Activated CD8-positive, alpha-beta T cell treated with anti-CD3 and anti-CD28 coated beads for 36 hours (primary cell): ENCODE measurements at regions not wholly inside any gene's neighbourhood (a gene's known extent, or its start where the extent isn't known, plus 50 kb on each side); places are given as distances from the start of the nearest gene placed in this dataset.

Experiments
- ATAC-seq: fragments of 200-7000 bp; cut with Tn5 transposase; one replicate; pipeline ENCODE4 v1.10.0; 2021; ENCODE audit warnings: mild to moderate bottlenecking, moderate library complexity
- CTCF ChIA-PET: fragments of 350-600 bp; sonication (Branson Sonifier 250); formaldehyde crosslinking; loops from one replicate; lab custom pipeline; 2021; ENCODE audit warnings: antibody characterized with exemption; lab: Charles Lee
- POLR2A ChIA-PET: fragments of 350-600 bp; sonication (Branson Sonifier 250); formaldehyde crosslinking; loops from one replicate; lab custom pipeline; 2021; ENCODE audit warnings: antibody characterized with exemption; lab: Charles Lee
- DNase-seq: peaks from one replicate; pipeline ENCODE4 v3.0.0-alpha.2; 2020
- H3K27ac Mint-ChIP-seq: one replicate; pipeline ENCODE4 v1.8.0; 2021; ENCODE audit warnings: mild to moderate bottlenecking, mixed read lengths
- H3K27me3 Mint-ChIP-seq: one replicate; pipeline ENCODE4 v1.8.0; 2021; ENCODE audit warnings: mixed read lengths
- H3K36me3 Mint-ChIP-seq: one replicate; pipeline ENCODE4 v1.8.0; 2021; ENCODE audit warnings: low read depth, mixed read lengths
- H3K4me1 Mint-ChIP-seq: one replicate; pipeline ENCODE4 v1.8.0; 2021; ENCODE audit warnings: low read depth, mixed read lengths
- H3K4me3 Mint-ChIP-seq: one replicate; pipeline ENCODE4 v1.8.0; 2021; ENCODE audit warnings: mild to moderate bottlenecking, moderate library complexity, mixed read lengths
- H3K9me3 Mint-ChIP-seq: one replicate; pipeline ENCODE4 v1.8.0; 2021; ENCODE audit warnings: mixed read lengths
- intact Hi-C: fragments of 100-400 bp; cut with micrococcal nuclease; formaldehyde crosslinking; loops from one replicate; pipeline ENCODE4 v1.10.0; 2022
- TF ChIP-seq, protein P1 (sequence below): fragments of 200-600 bp; IDR thresholded peaks from one replicate; pipeline ENCODE4 v1.8.0; 2022; ENCODE audit warnings: antibody characterized with exemption, mild to moderate bottlenecking

DNA sequence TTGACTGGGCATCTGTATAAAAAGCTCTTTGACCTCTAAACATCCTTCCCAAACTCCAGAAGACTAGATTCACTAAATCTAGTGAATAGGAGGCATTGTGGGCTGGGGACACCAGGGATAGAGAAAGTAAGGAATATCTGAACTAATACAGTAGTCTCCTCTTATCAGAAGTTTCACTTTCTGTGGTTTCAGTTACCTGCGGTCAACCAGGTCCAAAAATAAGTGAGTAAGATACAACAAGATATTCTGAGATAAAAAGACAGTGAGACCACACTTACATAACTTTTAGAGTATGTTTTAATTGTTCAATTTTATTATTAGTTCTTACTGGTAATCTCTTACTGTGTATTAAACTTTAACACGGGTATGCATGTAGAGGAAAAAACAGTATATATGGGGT is 376.5 kb downstream of the HNRNPD start:
- TF ChIP-seq, protein P1, sequence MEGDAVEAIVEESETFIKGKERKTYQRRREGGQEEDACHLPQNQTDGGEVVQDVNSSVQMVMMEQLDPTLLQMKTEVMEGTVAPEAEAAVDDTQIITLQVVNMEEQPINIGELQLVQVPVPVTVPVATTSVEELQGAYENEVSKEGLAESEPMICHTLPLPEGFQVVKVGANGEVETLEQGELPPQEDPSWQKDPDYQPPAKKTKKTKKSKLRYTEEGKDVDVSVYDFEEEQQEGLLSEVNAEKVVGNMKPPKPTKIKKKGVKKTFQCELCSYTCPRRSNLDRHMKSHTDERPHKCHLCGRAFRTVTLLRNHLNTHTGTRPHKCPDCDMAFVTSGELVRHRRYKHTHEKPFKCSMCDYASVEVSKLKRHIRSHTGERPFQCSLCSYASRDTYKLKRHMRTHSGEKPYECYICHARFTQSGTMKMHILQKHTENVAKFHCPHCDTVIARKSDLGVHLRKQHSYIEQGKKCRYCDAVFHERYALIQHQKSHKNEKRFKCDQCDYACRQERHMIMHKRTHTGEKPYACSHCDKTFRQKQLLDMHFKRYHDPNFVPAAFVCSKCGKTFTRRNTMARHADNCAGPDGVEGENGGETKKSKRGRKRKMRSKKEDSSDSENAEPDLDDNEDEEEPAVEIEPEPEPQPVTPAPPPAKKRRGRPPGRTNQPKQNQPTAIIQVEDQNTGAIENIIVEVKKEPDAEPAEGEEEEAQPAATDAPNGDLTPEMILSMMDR, result no peak
- Mint-ChIP-seq H3K27ac (no peak overlapping the region), H3K4me3 (no peak overlapping the region), H3K27me3 (no peaks in the 10 kb centered on the region), H3K36me3 (no peaks in the 10 kb centered on the region), H3K9me3 (no peaks in the 10 kb centered on the region), H3K4me1 (no peaks in the 10 kb centered on the region)
- ChIA-PET CTCF (no interaction called here), POLR2A (no interaction called here)
- no peak for DNase-seq
- no peak for ATAC-seq
- intact Hi-C loops, result no loop called here

DNA sequence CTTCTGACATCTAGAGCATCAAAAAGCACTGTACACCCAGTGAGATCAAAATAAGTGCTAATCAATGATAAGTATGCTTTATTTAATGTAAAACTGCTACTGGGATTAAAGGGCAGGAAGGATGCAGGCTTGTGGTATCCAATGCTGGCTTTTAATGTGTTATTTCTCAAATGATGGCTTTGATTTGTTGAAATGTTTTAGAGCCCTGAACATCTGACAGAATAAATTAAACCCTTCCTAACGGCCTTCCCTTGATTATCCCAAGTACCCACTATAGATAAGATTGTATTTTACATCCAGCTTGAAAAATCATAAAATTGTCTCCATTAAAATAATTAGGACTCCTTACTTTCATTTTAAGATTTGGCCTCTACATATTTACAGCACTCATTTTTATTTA is 382.9 kb downstream of the HNRNPD start:
- TF ChIP-seq, protein P1, result no peak
- POLR2A ChIA-PET, result no interaction called here
- Mint-ChIP-seq H3K4me1 (no peaks in the 10 kb centered on the region), H3K4me3 (no peak overlapping the region), H3K27me3 (peaks cover 9% of the 10 kb centered on the region), H3K36me3 (no peaks in the 10 kb centered on the region), H3K9me3 (no peaks in the 10 kb centered on the region), H3K27ac (no peak overlapping the region)
- intact Hi-C loops, result no loop called here
- ATAC-seq, result no peak
- CTCF ChIA-PET, result no interaction called here
- no peak for DNase-seq

DNA sequence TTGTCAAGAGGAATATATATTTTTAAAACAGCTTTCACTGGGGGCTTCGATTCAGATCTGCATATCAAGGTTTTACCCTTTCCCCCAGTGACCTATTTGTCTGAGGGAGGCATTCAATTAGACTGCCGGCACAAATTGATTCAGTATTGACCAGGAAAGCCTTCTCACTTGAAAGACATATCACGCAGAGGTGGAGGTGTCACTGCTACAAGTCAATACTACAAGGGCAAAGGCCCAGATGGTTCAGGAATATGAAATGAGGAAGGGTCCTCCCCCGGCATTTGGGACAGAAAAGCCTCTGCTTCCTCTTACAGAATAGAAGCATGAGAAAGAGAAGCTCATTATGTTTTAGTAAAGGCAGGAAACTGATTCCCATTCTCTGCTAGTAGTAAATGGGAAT is 383.6 kb downstream of the HNRNPD start:
- ATAC-seq (no peak), DNase-seq (no peak)
- POLR2A ChIA-PET, result no interaction called here
- intact Hi-C loops, result no loop called here
- TF ChIP-seq, protein P1, result no peak
- CTCF ChIA-PET, result no interaction called here
- no peak overlapping the region for H3K27ac Mint-ChIP-seq
- no peaks in the 10 kb centered on the region for H3K9me3 Mint-ChIP-seq
- H3K4me3 Mint-ChIP-seq, result no peak overlapping the region
- no peaks in the 10 kb centered on the region for H3K4me1 Mint-ChIP-seq
- peaks cover 9% of the 10 kb centered on the region for H3K27me3 Mint-ChIP-seq
- H3K36me3 Mint-ChIP-seq, result no peaks in the 10 kb centered on the region

DNA sequence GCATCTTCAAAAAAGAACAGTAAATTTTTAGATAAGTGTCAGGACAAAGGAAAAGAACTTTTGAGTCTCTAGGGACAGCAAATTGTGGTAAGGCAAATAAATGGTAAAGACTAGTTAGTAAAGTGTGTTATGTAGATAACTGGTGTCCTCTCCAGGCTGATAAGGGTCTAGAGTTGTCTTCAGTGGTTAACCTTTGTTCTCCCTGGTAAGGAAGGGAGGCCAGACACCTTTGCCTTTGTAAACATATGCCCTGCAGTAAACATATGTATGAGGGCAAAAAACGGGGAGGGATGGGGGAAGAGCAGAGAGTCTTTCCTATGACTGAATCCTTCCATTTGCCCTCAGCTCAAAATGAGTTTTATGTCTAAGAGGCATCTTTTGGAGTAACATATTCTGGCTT is 384.6 kb downstream of the HNRNPD start:
- ChIA-PET CTCF (interaction anchor here (1.2 kb wide), 1 partner anchor 76 kb away, joined by 6 read pairs; no protein-coding TSS in a partner anchor), POLR2A (no interaction called here)
- Mint-ChIP-seq H3K36me3 (no peaks in the 10 kb centered on the region), H3K4me3 (no peak overlapping the region), H3K27me3 (peaks cover 9% of the 10 kb centered on the region), H3K27ac (no peak overlapping the region), H3K4me1 (no peaks in the 10 kb centered on the region), H3K9me3 (no peaks in the 10 kb centered on the region)
- ATAC-seq (no peak), DNase-seq (no peak)
- TF ChIP-seq, protein P1, result no peak
- intact Hi-C loops, result no loop called here

DNA sequence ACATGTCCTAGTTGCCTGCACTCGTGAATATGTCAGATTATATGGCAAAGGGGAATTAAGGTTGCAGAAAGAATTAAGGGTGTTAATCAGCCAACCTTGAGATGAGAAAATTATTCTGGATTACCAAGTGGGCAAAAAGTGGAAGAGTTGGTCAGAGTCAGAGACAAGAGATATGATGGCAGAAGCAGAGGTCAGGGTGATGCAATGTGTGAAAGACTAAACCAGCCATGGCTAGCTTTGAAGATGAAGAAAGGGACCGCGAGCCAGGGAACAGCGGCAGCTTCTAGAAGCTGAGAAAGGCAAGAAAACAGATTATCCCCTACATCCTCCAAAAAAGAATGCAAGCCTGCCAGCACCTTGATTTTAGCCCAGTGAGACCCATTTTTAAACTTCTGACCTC is 385.6 kb downstream of the HNRNPD start:
- Mint-ChIP-seq H3K27me3 (peaks cover 9% of the 10 kb centered on the region), H3K4me3 (no peak overlapping the region), H3K36me3 (no peaks in the 10 kb centered on the region), H3K9me3 (no peaks in the 10 kb centered on the region), H3K4me1 (no peaks in the 10 kb centered on the region), H3K27ac (no peak overlapping the region)
- ChIA-PET CTCF (no interaction called here), POLR2A (no interaction called here)
- DNase-seq (no peak), ATAC-seq (no peak)
- intact Hi-C loops, result no loop called here
- TF ChIP-seq, protein P1, result no peak
